ENCODE measurements at regions not wholly inside any gene's neighbourhood (a gene's known extent, or its start where the extent isn't known, plus 50 kb on each side); places are given as distances from the start of the nearest gene placed in this dataset.

DNA sequence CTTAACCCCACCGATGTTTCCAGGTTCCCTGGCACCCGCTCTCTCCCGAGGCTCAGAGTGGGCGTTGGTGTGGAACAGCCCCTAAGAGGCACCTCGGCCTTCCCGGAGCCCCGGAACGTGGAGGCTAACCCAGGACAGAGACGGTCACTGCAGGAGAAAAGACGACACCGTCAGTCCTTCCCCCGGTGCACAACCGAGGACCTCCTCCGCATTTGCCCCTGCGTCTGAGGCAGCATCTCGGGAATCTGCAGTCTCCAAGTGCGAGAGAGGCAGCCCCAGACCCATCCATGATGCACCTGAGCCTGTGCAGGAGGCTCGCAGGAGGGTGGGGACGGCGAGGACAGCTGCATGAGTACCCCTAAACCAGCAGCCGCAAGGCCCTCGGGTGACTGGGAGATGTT lies 204.9 kb upstream of the SALL3 start:
- TF ChIP-seq, protein P1, sequence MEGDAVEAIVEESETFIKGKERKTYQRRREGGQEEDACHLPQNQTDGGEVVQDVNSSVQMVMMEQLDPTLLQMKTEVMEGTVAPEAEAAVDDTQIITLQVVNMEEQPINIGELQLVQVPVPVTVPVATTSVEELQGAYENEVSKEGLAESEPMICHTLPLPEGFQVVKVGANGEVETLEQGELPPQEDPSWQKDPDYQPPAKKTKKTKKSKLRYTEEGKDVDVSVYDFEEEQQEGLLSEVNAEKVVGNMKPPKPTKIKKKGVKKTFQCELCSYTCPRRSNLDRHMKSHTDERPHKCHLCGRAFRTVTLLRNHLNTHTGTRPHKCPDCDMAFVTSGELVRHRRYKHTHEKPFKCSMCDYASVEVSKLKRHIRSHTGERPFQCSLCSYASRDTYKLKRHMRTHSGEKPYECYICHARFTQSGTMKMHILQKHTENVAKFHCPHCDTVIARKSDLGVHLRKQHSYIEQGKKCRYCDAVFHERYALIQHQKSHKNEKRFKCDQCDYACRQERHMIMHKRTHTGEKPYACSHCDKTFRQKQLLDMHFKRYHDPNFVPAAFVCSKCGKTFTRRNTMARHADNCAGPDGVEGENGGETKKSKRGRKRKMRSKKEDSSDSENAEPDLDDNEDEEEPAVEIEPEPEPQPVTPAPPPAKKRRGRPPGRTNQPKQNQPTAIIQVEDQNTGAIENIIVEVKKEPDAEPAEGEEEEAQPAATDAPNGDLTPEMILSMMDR (IDR thresholded peaks at IDR 0.05; ENCODE audit: low read depth, low read length), result no peak
- no peak for TF ChIP-seq POLR2A (IDR thresholded peaks at IDR 0.05; ENCODE audit: extremely low read depth, insufficient read length)
- TF ChIP-seq, protein P2, sequence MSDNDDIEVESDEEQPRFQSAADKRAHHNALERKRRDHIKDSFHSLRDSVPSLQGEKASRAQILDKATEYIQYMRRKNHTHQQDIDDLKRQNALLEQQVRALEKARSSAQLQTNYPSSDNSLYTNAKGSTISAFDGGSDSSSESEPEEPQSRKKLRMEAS (IDR thresholded peaks at IDR 0.05; ENCODE audit: low read depth, low read length), result no peak
